Fibroblast of skin of right biceps (primary cell): ENCODE measurements at regions not wholly inside any gene's neighbourhood (a gene's known extent, or its start where the extent isn't known, plus 50 kb on each side); places are given as distances from the start of the nearest gene placed in this dataset.

ENCODE experiments used
- DNase-seq: peaks from one replicate; pipeline ENCODE4 v3.0.0-alpha.2; 2013

DNA sequence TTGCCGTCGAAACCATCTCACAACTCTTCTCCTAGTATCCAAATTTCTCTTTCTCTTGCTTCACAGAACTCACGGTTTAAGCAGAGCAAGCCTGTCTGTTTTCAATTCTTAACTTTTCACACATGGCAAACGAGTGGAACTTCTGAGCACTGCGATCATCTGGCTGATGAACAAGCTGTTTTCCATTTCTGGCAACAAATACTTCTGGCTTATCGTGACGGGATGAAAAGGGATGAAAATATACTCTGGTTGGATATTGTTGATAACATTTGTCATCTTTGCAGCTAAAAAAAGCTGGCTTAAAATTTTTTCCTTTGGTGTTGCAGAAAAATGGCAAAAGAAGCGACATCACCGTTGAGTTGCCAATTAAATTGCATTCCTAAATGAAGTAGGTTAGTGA is 515.2 kb upstream of the JARID2 start:
- peak; percentile 51 for DNase-seq

DNA sequence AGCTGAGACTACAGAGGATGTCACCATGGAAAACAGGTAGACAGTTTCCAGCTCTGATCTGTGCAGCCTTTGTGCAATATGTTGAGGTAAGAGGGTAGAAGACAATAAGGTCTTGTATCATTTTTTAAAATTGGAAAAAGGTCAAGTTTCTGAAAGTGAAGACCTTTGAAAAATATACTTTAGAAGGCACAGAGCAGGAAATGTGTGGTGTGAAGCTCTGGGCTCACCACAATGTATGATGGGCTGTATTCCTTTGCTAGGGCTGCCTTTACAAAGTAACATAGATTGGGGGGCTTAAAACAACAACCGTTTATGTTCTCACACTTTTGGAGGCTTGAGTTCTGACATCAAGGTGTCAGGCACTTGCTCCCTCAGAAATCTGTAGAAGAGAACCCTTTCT is 514.3 kb upstream of the JARID2 start:
- no peak for DNase-seq

GRCh38 chr6:14732226-14732843 is 513.5 kb upstream of the JARID2 start:
- DNase-seq: no peak

GRCh38 chr6:14732844-14733757 is 512.8 kb upstream of the JARID2 start:
- DNase-seq: peak; percentile 88

DNA sequence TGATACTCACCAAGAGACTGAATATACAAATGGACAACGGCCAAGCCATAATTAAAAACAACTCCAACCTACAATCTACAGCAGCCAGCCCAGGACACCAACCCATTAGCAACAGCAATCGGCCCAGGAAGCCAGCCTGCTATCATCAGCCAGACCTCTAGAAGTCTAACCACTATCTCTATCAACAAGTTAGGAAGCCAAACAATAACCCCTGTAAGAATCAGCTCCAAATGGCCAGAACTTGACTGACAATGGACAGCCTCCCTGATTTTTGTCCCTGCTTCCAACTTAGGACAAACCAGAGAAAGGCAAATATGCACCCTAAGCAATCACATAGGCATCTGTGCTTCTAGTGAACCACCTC is 511.8 kb upstream of the JARID2 start:
- no peak for DNase-seq

DNA sequence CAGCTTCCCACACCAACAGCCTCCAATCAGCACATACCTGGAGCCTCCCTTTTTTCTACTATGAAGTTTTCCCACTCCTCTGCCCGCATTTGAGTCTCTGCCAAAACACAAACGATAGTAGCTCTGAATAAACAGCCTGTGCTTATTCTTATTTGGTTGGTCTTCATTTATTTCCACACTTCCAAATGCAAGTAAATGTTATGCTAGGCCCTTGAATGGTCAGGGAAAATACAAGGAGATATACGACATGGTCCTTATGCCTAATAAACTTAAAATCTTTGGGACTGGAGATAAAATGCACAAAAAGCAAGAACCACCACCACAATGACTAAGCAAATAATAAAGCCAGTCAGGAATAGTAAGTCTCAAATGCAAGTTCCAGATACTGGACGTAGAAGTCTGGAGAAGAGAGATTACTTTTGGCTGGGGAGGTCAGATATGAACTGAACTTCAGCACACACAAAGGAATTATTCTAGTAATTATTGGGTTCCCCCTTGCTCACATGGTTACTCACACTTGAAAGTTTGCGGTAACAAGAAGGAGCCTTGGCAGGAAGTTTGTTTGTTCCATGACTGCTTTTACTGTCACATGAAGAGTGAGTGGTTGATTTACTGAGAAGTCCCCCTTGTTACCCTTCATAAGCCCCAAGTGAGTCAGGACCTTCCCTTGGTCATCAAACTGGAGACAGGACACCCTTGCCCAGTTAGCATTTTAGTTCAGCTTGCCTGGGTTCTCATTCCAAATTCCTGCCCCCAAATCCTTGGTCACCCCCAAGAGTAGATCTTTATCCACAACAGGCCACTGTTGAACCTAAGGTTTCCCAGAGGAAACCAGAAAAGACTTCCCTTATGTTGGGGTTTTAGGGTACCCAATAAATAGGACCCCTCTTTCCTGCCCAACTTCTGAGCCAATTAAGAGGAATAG is 511.2 kb upstream of the JARID2 start:
- peak; percentile 84 for DNase-seq

DNA sequence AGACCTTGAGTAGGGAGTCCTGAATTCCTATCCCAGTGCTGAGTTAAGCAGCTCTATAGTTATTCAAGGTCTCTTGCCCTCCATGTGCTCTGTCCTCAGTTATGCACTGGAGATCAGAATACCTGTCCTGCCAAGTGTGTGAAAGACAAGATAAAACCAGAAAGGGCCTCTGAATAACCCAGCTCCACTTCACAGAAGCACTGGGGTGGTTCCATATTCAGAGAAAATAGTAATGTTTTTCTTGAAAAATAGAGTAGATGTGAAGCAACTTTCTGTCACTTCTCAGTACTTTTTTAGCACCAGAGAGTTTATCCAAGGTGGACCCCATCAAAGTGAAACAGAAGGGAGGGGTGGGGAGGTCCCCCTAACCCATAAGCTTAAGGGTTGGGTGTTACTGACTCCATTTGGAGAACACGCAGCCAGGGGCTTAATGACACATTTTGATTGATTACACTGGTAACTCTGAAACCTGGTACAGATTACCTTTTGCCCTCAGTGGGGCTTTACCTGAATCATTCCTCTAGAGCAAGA is 509.8 kb upstream of the JARID2 start:
- no peak for DNase-seq

GRCh38 chr6:14736554-14736953 is 509.3 kb upstream of the JARID2 start:
- DNase-seq: no peak

DNA sequence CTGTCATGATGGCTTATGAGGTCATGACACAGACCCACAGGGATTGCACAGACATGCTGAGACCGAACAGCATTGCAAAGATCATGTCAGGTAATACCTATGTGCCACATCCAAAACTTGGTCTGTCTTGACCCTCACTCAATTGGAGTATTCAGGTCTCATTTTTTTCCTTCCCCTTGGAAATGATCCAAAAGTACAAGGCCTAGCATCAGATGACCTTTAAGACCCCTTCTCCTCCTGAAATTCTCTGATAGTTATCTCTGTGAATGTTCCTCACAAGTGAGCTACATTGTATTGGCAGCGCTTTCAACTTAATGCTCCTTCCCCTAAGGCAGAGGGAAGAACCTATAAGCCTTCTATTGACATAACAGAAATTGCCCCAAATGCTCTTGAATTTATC is 507.4 kb upstream of the JARID2 start:
- DNase-seq: no peak

- DNase-seq: peak; percentile 28
Observed at GRCh38 chr6:14738933-14739332, 506.9 kb upstream of the JARID2 start.

- no peak for DNase-seq
Observed at GRCh38 chr6:14739827-14740226, 506.0 kb upstream of the JARID2 start.

GRCh38 chr6:14742171-14742570 is 503.7 kb upstream of the JARID2 start:
- DNase-seq: no peak

DNA sequence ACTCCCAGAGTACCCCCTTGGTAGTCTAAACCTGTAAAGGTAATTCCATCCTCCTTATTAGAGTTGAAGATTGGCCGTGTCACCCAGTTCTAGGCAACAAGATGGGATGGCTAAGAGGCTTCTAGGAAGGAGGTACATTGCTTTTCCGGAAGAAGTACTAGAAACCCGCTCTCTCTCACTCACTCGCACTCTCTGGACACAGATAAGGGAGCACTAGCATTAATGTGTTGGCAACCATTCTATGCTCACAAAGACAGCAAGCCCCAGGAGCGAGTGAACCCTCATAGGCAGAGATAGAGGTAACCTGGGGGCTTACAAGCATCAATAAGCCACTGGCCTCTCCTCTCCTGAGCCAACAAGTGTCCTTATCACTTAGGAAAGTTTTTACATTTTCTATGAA is 503.2 kb upstream of the JARID2 start:
- no peak for DNase-seq

- DNase-seq: no peak
Observed at GRCh38 chr6:14743144-14743473, 502.8 kb upstream of the JARID2 start.

DNA sequence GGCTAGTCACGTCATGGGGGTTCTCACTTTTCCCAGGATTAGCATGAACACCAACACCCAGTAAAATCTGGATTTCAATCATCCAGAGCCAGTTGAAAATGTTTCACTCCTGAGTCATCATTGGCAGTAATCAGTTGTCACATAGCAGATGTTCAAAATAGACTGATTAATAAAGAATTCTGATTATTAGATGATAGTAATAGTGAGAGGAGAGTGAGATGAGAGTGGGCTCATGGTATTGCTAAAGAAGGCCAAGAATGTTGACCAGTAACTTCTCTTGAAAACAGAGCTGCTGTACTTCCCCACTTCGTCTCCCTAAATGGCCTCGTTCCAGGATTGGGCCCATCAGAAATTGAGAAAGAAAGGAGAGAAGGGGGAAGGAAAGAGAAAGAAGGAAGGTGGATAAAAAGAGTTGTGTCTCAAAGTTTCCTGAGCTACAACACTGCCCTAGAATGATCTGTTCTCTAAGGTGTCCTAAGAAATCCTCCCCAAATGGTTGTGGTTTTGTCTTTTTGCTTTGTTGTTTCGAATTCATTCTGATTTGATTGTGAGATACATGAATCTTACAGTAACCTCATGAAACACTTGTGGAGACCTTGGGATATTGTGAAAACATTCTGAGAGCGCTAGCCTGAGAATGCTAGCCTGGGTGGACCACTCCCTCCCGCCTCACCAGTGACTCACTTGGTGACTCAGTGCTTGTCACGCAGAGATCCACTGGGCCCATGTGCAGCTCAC is 502.2 kb upstream of the JARID2 start:
- peak; percentile 98 for DNase-seq

DNA sequence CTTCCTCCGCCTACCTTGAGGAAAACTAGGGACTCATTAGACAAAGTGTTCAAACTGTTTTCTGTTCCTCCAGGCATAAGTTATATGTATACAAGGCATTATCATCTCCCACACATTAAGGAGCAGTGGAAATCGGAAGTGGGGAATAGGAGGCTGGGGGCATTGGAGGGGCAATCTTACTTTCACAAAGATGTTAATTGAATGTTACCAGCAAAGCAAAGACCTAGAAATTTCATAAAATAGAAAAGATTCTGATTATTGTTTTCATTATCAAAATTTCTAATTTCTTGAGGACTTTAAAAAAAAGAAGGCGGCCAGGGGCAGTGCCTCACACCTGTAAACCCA is 501.7 kb upstream of the JARID2 start:
- no peak for DNase-seq

GRCh38 chr6:14746139-14746837 is 499.6 kb upstream of the JARID2 start:
- no peak for DNase-seq

- peak; percentile 87 for DNase-seq
Observed at GRCh38 chr6:14747881-14748520, 497.9 kb upstream of the JARID2 start.

DNA sequence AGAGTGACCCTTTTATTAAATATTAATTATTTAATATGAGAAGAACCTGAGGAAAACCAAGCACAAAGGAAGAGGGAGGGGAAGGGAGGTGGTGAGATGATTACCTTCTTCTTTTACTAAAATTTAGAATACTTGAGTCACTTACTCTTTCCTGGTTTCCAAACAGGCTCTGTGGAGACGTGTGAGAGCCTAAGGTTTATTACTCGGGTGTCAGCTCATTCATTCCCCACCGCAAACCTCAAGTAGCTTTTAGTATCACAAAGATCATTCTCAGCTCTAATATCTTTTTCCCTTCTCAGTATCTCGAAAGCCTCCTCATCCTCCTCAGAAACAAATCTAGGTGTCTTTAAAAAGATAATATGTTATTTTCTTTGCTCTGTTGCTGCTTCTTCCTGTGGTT is 497.2 kb upstream of the JARID2 start:
- DNase-seq: no peak

DNA sequence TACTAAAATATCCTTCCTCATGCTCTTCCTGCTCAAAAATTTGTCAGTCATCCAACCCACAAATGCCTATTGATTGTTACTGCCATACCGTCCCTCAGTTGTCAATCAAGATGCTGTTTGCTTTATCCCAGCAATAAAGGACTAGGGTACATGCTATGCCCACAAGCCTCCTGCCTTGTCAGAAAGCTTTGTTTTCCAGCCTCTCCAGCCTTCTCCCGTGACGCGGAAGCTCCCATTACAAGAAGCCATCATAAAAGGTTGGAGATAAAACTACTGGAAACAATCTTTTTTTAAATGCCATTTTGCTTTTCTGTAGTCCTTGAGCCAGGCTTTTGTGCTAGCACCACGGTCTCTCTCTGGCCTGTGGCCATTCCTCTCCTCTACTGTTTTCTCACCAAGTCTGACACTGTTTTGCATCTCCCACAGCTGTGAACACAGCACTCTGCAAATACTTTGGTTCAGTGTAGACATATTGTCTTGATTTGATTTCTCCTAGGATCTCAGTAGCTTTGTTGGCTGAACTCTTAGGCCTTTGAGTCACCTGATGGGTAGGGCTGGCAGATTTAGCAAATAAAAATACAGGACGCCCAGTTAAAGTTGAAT is 495.7 kb upstream of the JARID2 start:
- no peak for DNase-seq

DNA sequence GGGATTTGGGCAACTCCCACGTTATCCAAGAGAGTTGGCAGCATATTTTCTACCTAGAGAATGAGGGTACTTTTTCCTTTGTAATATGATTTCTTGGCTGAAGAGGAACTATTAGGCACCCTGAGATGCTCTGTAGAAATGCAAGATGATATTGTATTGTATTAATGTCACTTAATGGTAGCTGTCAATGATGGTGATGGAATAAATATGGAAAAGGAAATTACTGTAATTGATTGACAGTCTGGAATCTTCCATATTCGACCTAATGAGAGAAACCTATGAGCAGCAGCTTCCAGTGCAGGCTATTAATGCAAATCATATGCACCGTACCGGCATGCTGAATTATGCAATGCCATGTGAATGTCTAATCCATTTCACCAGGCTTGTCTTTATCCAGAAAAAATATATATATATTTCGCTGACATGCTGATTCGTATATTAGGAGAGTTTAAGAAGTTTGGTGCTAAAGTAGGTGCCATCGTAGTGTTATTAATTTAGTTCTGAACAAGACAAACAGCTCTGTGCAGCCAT is 494.2 kb upstream of the JARID2 start:
- peak; percentile 38 for DNase-seq
